IMR-90 (cell line): ENCODE measurements at regions not wholly inside any gene's neighbourhood (a gene's known extent, or its start where the extent isn't known, plus 50 kb on each side); places are given as distances from the start of the nearest gene placed in this dataset.
A peak's percentile ranks its signal among the peaks of the same experiment; 100 is the strongest.
"Not testable (repeated sequence)": the region's sequence is repeated elsewhere in the genome, so short reads cannot be mapped to it uniquely, and the experiment has no call there.

ENCODE experiments used
- ATAC-seq: fragments of 200-7000 bp; cut with Tn5 transposase; 2 replicates; pipeline ENCODE4 v1.9.1; 2020; ENCODE audit warnings: low read depth, mild to moderate bottlenecking, moderate library complexity
- BruUV-seq: library from RNA; stranded (reverse); fragments of 400-500 nt; replicated peaks from 2 replicates; lab custom pipeline; 2021; lab: Mats Ljungman, UMichigan
- CTCF ChIA-PET: fragments of 300-600 bp; formaldehyde crosslinking; extraction: SDS; loops from one replicate; lab custom pipeline; 2021; ENCODE audit warnings: antibody characterized with exemption; lab: Yijun Ruan, JAX
- POLR2A ChIA-PET: fragments of 300-600 bp; sonication (Branson Sonifier 250); formaldehyde crosslinking; loops from one replicate; lab custom pipeline; 2022; ENCODE audit warnings: antibody characterized with exemption; ENCODE audit not compliant: unreplicated experiment; lab: Charles Lee
- DNase-seq: peaks from one replicate; pipeline ENCODE4 v3.0.0; 2013
- H2AFZ ChIP-seq: replicated peaks from 2 replicates; pipeline ENCODE3; 2013; ENCODE audit warnings: low read length, mild to moderate bottlenecking; ENCODE audit not compliant: poor library complexity
- H2AK5ac ChIP-seq: 2 replicates; pipeline ENCODE4 v1.6.1; 2013; ENCODE audit warnings: low read depth, low read length, inconsistent platforms
- H2AK9ac ChIP-seq: replicated peaks from 2 replicates; pipeline ENCODE3; 2013; ENCODE audit warnings: mild to moderate bottlenecking, low read depth, low read length, moderate library complexity; ENCODE audit not compliant: poor library complexity
- H2BK120ac ChIP-seq: 2 replicates; pipeline ENCODE4 v1.6.1; 2013; ENCODE audit warnings: low read depth, low read length, inconsistent platforms
- H2BK15ac ChIP-seq: 3 replicates; pipeline ENCODE4 v1.6.1; 2013; ENCODE audit warnings: low read depth, low read length, inconsistent platforms
- H2BK20ac ChIP-seq: 2 replicates; pipeline ENCODE4 v1.6.1; 2013; ENCODE audit warnings: low read depth, mild to moderate bottlenecking, inconsistent platforms, low read length, moderate library complexity
- H2BK5ac ChIP-seq: 2 replicates; pipeline ENCODE4 v1.6.1; 2013; ENCODE audit warnings: mild to moderate bottlenecking, low read depth, low read length, inconsistent platforms; ENCODE audit not compliant: poor library complexity, severe bottlenecking
- H3K14ac ChIP-seq: replicated peaks from 2 replicates; pipeline ENCODE4 v1.6.1; 2013; ENCODE audit warnings: low read depth, low read length, inconsistent platforms
- H3K18ac ChIP-seq: 2 replicates; pipeline ENCODE4 v1.6.1; 2013; ENCODE audit warnings: low read depth, low read length, control low read depth
- H3K23ac ChIP-seq: 2 replicates; pipeline ENCODE4 v1.6.1; 2013; ENCODE audit warnings: low read depth, low read length, inconsistent platforms
- H3K27ac ChIP-seq: 2 replicates; pipeline ENCODE4 v1.5.1; 2013; ENCODE audit warnings: mild to moderate bottlenecking, control low read depth, low read length; ENCODE audit not compliant: insufficient read depth
- H3K27me3 ChIP-seq: 2 replicates; pipeline ENCODE4 v1.6.1; 2013; ENCODE audit warnings: low read length; ENCODE audit not compliant: control insufficient read depth, insufficient read depth
- H3K36me3 ChIP-seq: 2 replicates; pipeline ENCODE4 v1.6.1; 2013; ENCODE audit warnings: low read length, mixed read lengths; ENCODE audit not compliant: control insufficient read depth, insufficient read depth
- H3K4ac ChIP-seq: 2 replicates; pipeline ENCODE4 v1.6.1; 2013; ENCODE audit warnings: low read depth, low read length, inconsistent platforms
- H3K4me1 ChIP-seq: 2 replicates; pipeline ENCODE4 v1.6.1; 2013; ENCODE audit warnings: low read length, mixed read lengths; ENCODE audit not compliant: control insufficient read depth, insufficient read depth
- H3K4me2 ChIP-seq: 2 replicates; pipeline ENCODE4 v1.6.1; 2013; ENCODE audit warnings: low read depth, mild to moderate bottlenecking, control low read depth, low read length, moderate library complexity
- H3K4me3 ChIP-seq: 2 replicates; pipeline ENCODE4 v1.5.1; 2013; ENCODE audit warnings: low read depth, mild to moderate bottlenecking, control low read depth, low read length, moderate library complexity; ENCODE audit not compliant: insufficient read depth
- H3K56ac ChIP-seq: 2 replicates; pipeline ENCODE4 v1.6.1; 2013; ENCODE audit warnings: low read length, inconsistent platforms; ENCODE audit not compliant: insufficient read depth; ENCODE audit errors: extremely low read depth
- H3K79me1 ChIP-seq, 2 experiments: 2 replicates each; pipeline ENCODE4 v1.6.1; 2013; ENCODE audit warnings: low read length in 2 of 2, inconsistent platforms in 1 of 2, low read depth in 1 of 2
- H3K9ac ChIP-seq: 2 replicates; pipeline ENCODE4 v1.6.1; 2013; ENCODE audit warnings: low read depth, low read length, control low read depth
- H3K9me1 ChIP-seq: 2 replicates; pipeline ENCODE4 v1.6.1; 2013; ENCODE audit warnings: low read length, inconsistent platforms; ENCODE audit not compliant: insufficient read depth
- H3K9me3 ChIP-seq: 2 replicates; pipeline ENCODE4 v1.6.1; 2013; ENCODE audit warnings: low read length; ENCODE audit not compliant: control insufficient read depth, insufficient read depth
- H4K20me1 ChIP-seq: 2 replicates; pipeline ENCODE4 v1.6.1; 2013; ENCODE audit warnings: low read length, inconsistent platforms; ENCODE audit not compliant: insufficient read depth
- H4K5ac ChIP-seq: 2 replicates; pipeline ENCODE4 v1.6.1; 2013; ENCODE audit warnings: mild to moderate bottlenecking, low read depth, low read length, control low read depth
- H4K8ac ChIP-seq, 2 experiments: 2 replicates each; pipeline ENCODE4 v1.6.1; 2013; ENCODE audit warnings: low read depth in 2 of 2, low read length in 2 of 2, control low read depth in 1 of 2, inconsistent platforms in 1 of 2
- H4K91ac ChIP-seq: 2 replicates; pipeline ENCODE4 v1.6.1; 2013; ENCODE audit warnings: low read depth, low read length, inconsistent platforms; ENCODE audit not compliant: insufficient read depth
- MAFK ChIP-seq: IDR thresholded peaks from 2 replicates; pipeline ENCODE4 v1.6.1; 2012; ENCODE audit warnings: low read depth, low read length, improper control_type of control experiment
- NFE2L2 ChIP-seq: fragments of 150-350 bp; IDR thresholded peaks from 2 replicates; pipeline ENCODE4 v1.6.1; 2016; ENCODE audit warnings: low read depth, mild to moderate bottlenecking, low read length
- WGBS, 2 experiments: methylation state at CpG; one replicate each; pipeline versions ENCODE4 v1.1.5 to v1.1.7; 2013; ENCODE audit warnings: missing lambda C conversion rate in 2 of 2; ENCODE audit not compliant: insufficient read length in 1 of 2; ENCODE audit errors: extremely low coverage in 2 of 2; 5-methylcytosine and 5-hydroxymethylcytosine counted together
- dilution Hi-C: fragments of 300-500 bp; cut with HindIII; formaldehyde crosslinking; loops from one replicate; pipeline ENCODE4 v1.14.3; 2018; ENCODE audit warnings: low sequenced_read_pairs; ENCODE audit not compliant: unreplicated experiment
- in situ Hi-C: fragments of 300-500 bp; cut with MboI; formaldehyde crosslinking; loops from 3 replicates; pipeline ENCODE4 v1.14.3; 2019; ENCODE audit warnings: low sequenced_read_pairs, inconsistent platforms, mixed read lengths
- intact Hi-C: fragments of 100-400 bp; cut with micrococcal nuclease; formaldehyde crosslinking; loops from 2 replicates; pipeline ENCODE4 v1.10.0; 2022

DNA sequence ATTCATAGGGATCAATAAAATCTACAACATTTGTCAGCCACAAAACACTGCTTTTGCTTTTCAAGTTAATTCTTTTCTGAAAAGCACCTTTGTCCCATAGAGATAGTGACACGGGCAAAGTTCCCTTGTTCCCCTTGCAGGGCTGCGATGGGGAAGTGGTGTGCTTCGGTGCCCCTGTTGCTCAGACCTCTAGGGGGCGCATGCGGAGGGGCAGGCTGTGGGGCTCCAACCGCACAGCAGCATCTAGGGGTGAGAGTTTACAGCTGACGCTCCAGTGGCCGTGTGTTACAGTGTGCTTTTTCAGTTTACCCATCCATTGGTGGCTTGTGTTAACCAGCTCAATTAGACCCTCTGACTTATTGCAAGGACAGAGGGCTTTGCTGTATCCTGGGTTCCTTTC lies 1432.2 kb upstream of the ACVR2A start:
- 100% methylated on average over 2 of the region's 8 CpGs; no CpG with 5 or more reads in 1 of the 2 experiments for WGBS, 2 experiments
- H3K23ac ChIP-seq: no peak overlapping the region
- no peak overlapping the region for H2AK9ac ChIP-seq
- no peak overlapping the region for H3K56ac ChIP-seq
- no peak overlapping the region for H3K4me3 ChIP-seq
- H3K27me3 ChIP-seq: no peaks in the 10 kb centered on the region
- H2BK15ac ChIP-seq: no peak overlapping the region
- no peak overlapping the region for H2BK120ac ChIP-seq
- no peak overlapping the region for H3K18ac ChIP-seq
- no peak overlapping the region for H2AFZ ChIP-seq
- no peaks in the 10 kb centered on the region for H3K36me3 ChIP-seq
- no peak overlapping the region for H3K4me2 ChIP-seq
- H3K4me1 ChIP-seq: no peaks in the 10 kb centered on the region
- no peak for ATAC-seq
- H3K9ac ChIP-seq: no peak overlapping the region
- no peak overlapping the region for H4K5ac ChIP-seq
- no peaks in the 10 kb centered on the region for H3K79me1 ChIP-seq
- dilution Hi-C loops: no loop called here
- H4K20me1 ChIP-seq: no peaks in the 10 kb centered on the region
- TF ChIP-seq NFE2L2 (no peak), MAFK (no peak)
- no peak overlapping the region for H4K8ac ChIP-seq
- no peak overlapping the region for H4K91ac ChIP-seq
- H3K9me1 ChIP-seq: no peaks in the 10 kb centered on the region
- CTCF ChIA-PET: no interaction called here
- no peak for DNase-seq
- H3K14ac ChIP-seq: no peak overlapping the region
- in situ Hi-C loops: no loop called here
- no peak overlapping the region for H3K27ac ChIP-seq
- H3K4ac ChIP-seq: no peak overlapping the region
- H3K9me3 ChIP-seq: no peaks in the 10 kb centered on the region
- no peak overlapping the region for H2BK20ac ChIP-seq
- POLR2A ChIA-PET: no interaction called here
- intact Hi-C loops: no loop called here
- no peak overlapping the region for H2BK5ac ChIP-seq
- no peak overlapping the region for H2AK5ac ChIP-seq
- no TSS peak for BruUV-seq

DNA sequence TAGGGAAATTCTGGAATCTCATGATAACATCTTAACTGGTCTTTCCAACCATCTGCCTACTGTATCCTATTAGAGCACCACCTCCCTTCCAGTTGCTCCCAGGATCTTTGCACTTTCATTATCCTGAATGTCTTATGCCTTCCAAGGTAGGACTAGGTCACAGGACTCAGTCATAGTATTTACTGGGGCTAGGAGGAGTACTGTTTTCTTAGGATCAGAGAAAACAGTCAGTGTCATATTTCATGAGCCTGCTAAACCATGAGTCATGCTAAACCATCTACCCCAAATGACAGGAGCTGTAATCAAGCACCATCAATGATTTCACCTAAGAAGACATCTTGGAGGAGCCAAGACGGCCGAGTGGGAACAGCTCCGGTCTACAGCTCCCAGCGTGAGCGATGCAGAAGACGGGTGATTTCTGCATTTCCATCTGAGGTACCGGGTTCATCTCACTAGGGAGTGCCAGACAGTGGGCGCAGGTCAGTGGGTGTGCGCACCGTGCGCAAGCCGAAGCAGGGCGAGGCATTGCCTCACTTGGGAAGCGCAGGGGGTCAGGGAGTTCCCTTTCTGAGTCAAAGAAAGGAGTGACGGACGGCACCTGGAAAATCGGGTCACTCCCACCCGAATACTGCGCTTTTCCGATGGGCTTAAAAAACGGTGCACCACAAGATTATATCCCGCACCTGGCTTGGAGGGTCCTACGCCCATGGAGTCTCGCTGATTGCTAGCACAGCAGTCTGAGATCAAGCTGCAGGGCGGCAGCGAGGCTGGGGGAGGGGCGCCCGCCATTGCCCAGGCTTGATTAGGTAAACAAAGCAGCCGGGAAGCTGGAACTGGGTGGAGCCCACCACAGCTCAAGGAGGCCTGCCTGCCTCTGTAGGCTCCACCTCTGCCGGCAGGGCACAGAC lies 1439.2 kb upstream of the ACVR2A start:
- H3K79me1 ChIP-seq, H2BK5ac ChIP-seq, H4K20me1 ChIP-seq, H2BK20ac ChIP-seq, H3K9ac ChIP-seq, H3K18ac ChIP-seq, CTCF ChIA-PET, BruUV-seq, H3K4ac ChIP-seq, H4K5ac ChIP-seq, H2BK120ac ChIP-seq, H3K9me1 ChIP-seq, H3K27ac ChIP-seq, H3K4me3 ChIP-seq, H2AK9ac ChIP-seq, dilution Hi-C loops, H3K56ac ChIP-seq, H2BK15ac ChIP-seq, POLR2A ChIA-PET, intact Hi-C loops, H3K9me3 ChIP-seq, H2AFZ ChIP-seq, H3K23ac ChIP-seq, H3K4me1 ChIP-seq, H4K91ac ChIP-seq, H3K36me3 ChIP-seq, H2AK5ac ChIP-seq, H3K27me3 ChIP-seq, H3K14ac ChIP-seq, in situ Hi-C loops, H3K4me2 ChIP-seq, H4K8ac ChIP-seq: not testable (repeated sequence)
- 100% methylated on average over 1 of the region's 30 CpGs; no CpG with 5 or more reads in 1 of the 2 experiments for WGBS, 2 experiments
- DNase-seq (peak; percentile 20), ATAC-seq (0 out of 2 replicates have a peak, but pooled peaks have one; percentile 14)
